ENCODE measurements at regions not wholly inside any gene's neighbourhood (a gene's known extent, or its start where the extent isn't known, plus 50 kb on each side); places are given as distances from the start of the nearest gene placed in this dataset.

GRCh38 chr1:194419721-194420120, 1233.3 kb upstream of the B3GALT2 start:
- TF ChIP-seq, protein P1, sequence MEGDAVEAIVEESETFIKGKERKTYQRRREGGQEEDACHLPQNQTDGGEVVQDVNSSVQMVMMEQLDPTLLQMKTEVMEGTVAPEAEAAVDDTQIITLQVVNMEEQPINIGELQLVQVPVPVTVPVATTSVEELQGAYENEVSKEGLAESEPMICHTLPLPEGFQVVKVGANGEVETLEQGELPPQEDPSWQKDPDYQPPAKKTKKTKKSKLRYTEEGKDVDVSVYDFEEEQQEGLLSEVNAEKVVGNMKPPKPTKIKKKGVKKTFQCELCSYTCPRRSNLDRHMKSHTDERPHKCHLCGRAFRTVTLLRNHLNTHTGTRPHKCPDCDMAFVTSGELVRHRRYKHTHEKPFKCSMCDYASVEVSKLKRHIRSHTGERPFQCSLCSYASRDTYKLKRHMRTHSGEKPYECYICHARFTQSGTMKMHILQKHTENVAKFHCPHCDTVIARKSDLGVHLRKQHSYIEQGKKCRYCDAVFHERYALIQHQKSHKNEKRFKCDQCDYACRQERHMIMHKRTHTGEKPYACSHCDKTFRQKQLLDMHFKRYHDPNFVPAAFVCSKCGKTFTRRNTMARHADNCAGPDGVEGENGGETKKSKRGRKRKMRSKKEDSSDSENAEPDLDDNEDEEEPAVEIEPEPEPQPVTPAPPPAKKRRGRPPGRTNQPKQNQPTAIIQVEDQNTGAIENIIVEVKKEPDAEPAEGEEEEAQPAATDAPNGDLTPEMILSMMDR (IDR thresholded peaks at IDR 0.05; ENCODE audit: poor library complexity) = no peak
- TF ChIP-seq EZH2 (IDR thresholded peaks at IDR 0.05; ENCODE audit: borderline replicate concordance) = no peak
